Stimulated activated naive B cell treated with anti-CD40 and anti-IgM and Interleukin-4, amounts not matched to agents 10 μg/mL and 1 μg/mL and 100 μg/mL, for 72 hours (primary cell): ENCODE measurements at regions not wholly inside any gene's neighbourhood (a gene's known extent, or its start where the extent isn't known, plus 50 kb on each side); places are given as distances from the start of the nearest gene placed in this dataset.

Experiments
- ATAC-seq, 2 donors: fragments of 150-1000 bp; cut with Tn5 transposase; replicated peaks; 2 replicates each; pipeline ENCODE4 v1.10.0; 2021; ENCODE audit warnings: moderate library complexity in 1 of 2
- DNase-seq: peaks from one replicate; pipeline ENCODE4 v3.0.0; 2021
- H3K27ac Mint-ChIP-seq: one replicate; pipeline ENCODE4 v1.8.0; 2022; ENCODE audit warnings: mild to moderate bottlenecking, mixed read lengths
- H3K27me3 Mint-ChIP-seq, 2 donors: one replicate each; pipeline ENCODE4 v1.8.0; 2022; ENCODE audit warnings: mixed read lengths in 2 of 2
- H3K36me3 Mint-ChIP-seq, 2 donors: one replicate each; pipeline ENCODE4 v1.8.0; 2022; ENCODE audit warnings: mixed read lengths in 2 of 2, mild to moderate bottlenecking in 1 of 2
- H3K4me1 Mint-ChIP-seq, 2 donors: one replicate each; pipeline ENCODE4 v1.8.0; 2022; ENCODE audit warnings: mixed read lengths in 2 of 2, mild to moderate bottlenecking in 1 of 2
- H3K4me3 Mint-ChIP-seq, 2 donors: one replicate each; pipeline ENCODE4 v1.8.0; 2022; ENCODE audit warnings: mild to moderate bottlenecking in 2 of 2, mixed read lengths in 2 of 2, moderate library complexity in 1 of 2
- H3K9me3 Mint-ChIP-seq, 2 donors: one replicate each; pipeline ENCODE4 v1.8.0; 2022; ENCODE audit warnings: mixed read lengths in 2 of 2, mild to moderate bottlenecking in 1 of 2

- H3K36me3 Mint-ChIP-seq, result peaks cover 0 to 1% of the 10 kb centered on the region in 2 donors
- H3K4me3 Mint-ChIP-seq, result no peak overlapping the region
- ATAC-seq, result no peak
- no peak overlapping the region for H3K27ac Mint-ChIP-seq
- peaks cover 0 to 4% of the 10 kb centered on the region in 2 donors for H3K27me3 Mint-ChIP-seq
- peaks cover 11 to 15% of the 10 kb centered on the region in 2 donors for H3K9me3 Mint-ChIP-seq
- no peak for DNase-seq
- H3K4me1 Mint-ChIP-seq, result no peaks in the 10 kb centered on the region
Observed at GRCh38 chr10:33546031-33546430, 211.6 kb upstream of the NRP1 start.

DNA sequence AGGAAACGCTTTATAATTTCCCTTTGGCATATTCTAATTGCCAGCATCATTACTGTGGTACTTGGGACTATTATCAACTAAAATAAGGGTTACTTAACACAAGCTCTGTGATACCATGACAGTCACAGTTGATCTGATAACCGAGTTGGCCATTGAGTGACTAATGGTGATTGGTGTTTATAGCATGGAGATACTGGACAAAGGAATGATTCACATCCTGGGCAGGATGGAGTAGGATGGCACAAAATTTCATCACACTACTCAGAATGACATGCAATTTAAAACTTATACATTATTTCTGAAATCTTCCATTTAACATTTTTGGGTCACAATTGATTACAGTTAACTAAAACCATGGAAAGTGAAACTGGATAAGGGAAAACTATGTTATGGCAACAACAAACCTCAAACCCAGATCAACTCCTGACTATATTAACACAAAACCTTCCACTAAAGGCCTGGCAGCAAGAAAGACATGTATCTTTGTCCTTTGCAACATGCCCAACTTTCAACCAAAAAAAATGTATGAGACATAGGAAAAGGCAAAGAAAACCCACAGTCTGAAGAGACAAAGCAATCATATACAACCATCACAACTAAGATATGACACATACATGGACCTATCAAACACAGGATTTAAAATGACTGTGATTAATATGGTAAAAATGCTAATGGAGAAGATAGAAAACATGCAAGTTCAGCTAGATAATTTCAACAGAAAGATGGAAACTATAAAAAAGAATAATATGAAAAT is 208.5 kb upstream of the NRP1 start:
- H3K36me3 Mint-ChIP-seq, result peaks cover 0 to 1% of the 10 kb centered on the region in 2 donors
- H3K27ac Mint-ChIP-seq, result no peak overlapping the region
- peaks cover 9 to 15% of the 10 kb centered on the region in 2 donors for H3K9me3 Mint-ChIP-seq
- H3K27me3 Mint-ChIP-seq, result no peaks in the 10 kb centered on the region
- ATAC-seq (no peak), DNase-seq (no peak)
- no peaks in the 10 kb centered on the region for H3K4me1 Mint-ChIP-seq
- no peak overlapping the region for H3K4me3 Mint-ChIP-seq

- Mint-ChIP-seq H3K9me3 (peaks cover 9 to 15% of the 10 kb centered on the region in 2 donors), H3K27ac (no peak overlapping the region), H3K27me3 (no peaks in the 10 kb centered on the region), H3K36me3 (peaks cover 0 to 1% of the 10 kb centered on the region in 2 donors), H3K4me1 (no peaks in the 10 kb centered on the region), H3K4me3 (no peak overlapping the region)
- no peak for DNase-seq
- no peak for ATAC-seq
Observed at GRCh38 chr10:33539116-33539515, 204.6 kb upstream of the NRP1 start.

- DNase-seq, result no peak
- H3K27ac Mint-ChIP-seq, result no peak overlapping the region
- no peak overlapping the region for H3K4me3 Mint-ChIP-seq
- peaks cover 0 to 1% of the 10 kb centered on the region in 2 donors for H3K36me3 Mint-ChIP-seq
- no peaks in the 10 kb centered on the region for H3K4me1 Mint-ChIP-seq
- H3K9me3 Mint-ChIP-seq, result peaks cover 4 to 5% of the 10 kb centered on the region in 2 donors
- ATAC-seq, result no peak
- no peaks in the 10 kb centered on the region for H3K27me3 Mint-ChIP-seq
Observed at GRCh38 chr10:33537066-33537465, 202.6 kb upstream of the NRP1 start.

DNA sequence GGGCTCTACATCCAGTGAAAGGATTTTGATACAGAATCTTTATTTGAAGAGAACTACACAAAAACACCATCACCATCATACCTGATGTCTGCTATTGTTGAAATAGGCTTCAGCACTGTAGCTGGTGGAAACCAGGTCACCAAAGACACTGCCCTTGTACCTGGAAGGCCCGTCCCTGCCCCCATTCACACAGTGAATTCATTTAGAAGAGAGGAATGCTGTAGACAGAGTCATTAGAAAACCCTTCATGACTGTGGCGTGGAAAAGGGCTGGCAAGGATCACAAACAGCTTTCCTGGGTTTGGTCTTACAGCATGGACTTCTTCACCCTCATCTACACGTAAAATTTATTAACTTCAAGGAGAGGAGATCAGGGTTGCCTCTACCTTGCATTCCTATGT is 202.0 kb upstream of the NRP1 start:
- no peaks in the 10 kb centered on the region for H3K27me3 Mint-ChIP-seq

DNA sequence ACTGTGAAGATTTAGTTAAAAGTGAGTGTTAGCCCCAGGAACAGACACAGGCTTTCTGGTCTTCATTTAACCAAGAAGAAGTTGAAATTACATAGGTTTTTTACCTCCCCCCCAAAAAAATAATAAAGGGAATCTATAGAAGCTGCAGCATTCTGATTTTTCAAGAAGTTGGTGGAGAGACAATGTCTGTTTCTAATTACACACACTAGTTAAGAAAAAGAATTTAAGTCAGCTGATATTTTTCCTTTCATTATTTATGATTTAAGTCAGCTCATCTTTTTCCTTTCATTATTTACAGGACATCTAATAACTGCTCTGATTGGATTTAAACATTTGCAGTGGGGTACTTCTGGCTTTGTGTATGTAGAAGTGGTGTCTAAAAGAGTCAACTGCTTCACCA is 201.4 kb upstream of the NRP1 start:
- no peaks in the 10 kb centered on the region for H3K27me3 Mint-ChIP-seq
- H3K36me3 Mint-ChIP-seq, result no peaks in the 10 kb centered on the region
- peaks cover 0 to 2% of the 10 kb centered on the region in 2 donors for H3K9me3 Mint-ChIP-seq
- H3K27ac Mint-ChIP-seq, result no peak overlapping the region
- ATAC-seq (no peak), DNase-seq (no peak)
- H3K4me3 Mint-ChIP-seq, result no peak overlapping the region
- no peaks in the 10 kb centered on the region for H3K4me1 Mint-ChIP-seq

More for the DNA sequence above, 202.0 kb upstream of the NRP1 start:
- Mint-ChIP-seq H3K4me3 (no peak overlapping the region), H3K9me3 (peaks cover 0 to 2% of the 10 kb centered on the region in 2 donors), H3K4me1 (no peaks in the 10 kb centered on the region), H3K36me3 (no peaks in the 10 kb centered on the region), H3K27ac (no peak overlapping the region)
- no peak for DNase-seq
- no peak for ATAC-seq

GRCh38 chr10:33534416-33534815 is 199.9 kb upstream of the NRP1 start:
- no peak for ATAC-seq
- Mint-ChIP-seq H3K4me1 (no peaks in the 10 kb centered on the region), H3K9me3 (peaks cover 0 to 4% of the 10 kb centered on the region in 2 donors), H3K27ac (no peak overlapping the region), H3K36me3 (no peaks in the 10 kb centered on the region), H3K27me3 (no peaks in the 10 kb centered on the region), H3K4me3 (no peak overlapping the region)
- DNase-seq, result no peak

DNA sequence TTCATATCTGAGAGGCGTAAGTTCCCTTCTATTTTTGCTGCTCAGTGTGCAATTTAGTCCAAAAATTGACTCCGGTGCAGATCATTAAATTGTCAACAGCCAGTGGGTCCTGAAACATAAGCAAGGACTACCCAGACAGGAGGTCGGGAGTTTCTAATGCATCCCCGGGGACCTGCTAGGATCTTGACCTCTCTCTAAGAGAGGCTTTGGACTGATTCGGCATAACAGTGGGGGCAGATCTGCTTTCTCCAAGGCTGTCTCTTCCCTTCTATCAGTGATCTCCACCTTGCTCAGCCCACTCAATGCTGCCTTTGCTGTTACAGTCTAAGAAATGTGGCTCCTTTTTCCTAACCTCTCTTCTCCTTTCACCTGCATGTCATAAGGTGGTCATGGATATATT is 199.1 kb upstream of the NRP1 start:
- ATAC-seq, result no peak
- Mint-ChIP-seq H3K9me3 (peaks cover 0 to 4% of the 10 kb centered on the region in 2 donors), H3K4me1 (no peaks in the 10 kb centered on the region), H3K4me3 (no peak overlapping the region), H3K27ac (no peak overlapping the region), H3K36me3 (no peaks in the 10 kb centered on the region), H3K27me3 (no peaks in the 10 kb centered on the region)
- no peak for DNase-seq

- ATAC-seq (no peak), DNase-seq (no peak)
- Mint-ChIP-seq H3K4me3 (no peak overlapping the region), H3K36me3 (no peaks in the 10 kb centered on the region), H3K4me1 (no peaks in the 10 kb centered on the region), H3K27me3 (no peaks in the 10 kb centered on the region), H3K27ac (no peak overlapping the region), H3K9me3 (peaks cover 0 to 4% of the 10 kb centered on the region in 2 donors)
Observed at GRCh38 chr10:33532901-33533300, 198.4 kb upstream of the NRP1 start.

GRCh38 chr10:33529234-33529633 is 194.8 kb upstream of the NRP1 start:
- Mint-ChIP-seq H3K4me3 (no peak overlapping the region), H3K27ac (no peak overlapping the region), H3K27me3 (no peaks in the 10 kb centered on the region), H3K4me1 (no peaks in the 10 kb centered on the region), H3K36me3 (no peaks in the 10 kb centered on the region), H3K9me3 (peaks cover 0 to 4% of the 10 kb centered on the region in 2 donors)
- DNase-seq (no peak), ATAC-seq (no peak)

GRCh38 chr10:33524966-33525365 is 190.5 kb upstream of the NRP1 start:
- Mint-ChIP-seq H3K27me3 (no peaks in the 10 kb centered on the region), H3K27ac (no peak overlapping the region), H3K4me1 (no peaks in the 10 kb centered on the region), H3K9me3 (peaks cover 3% of the 10 kb centered on the region in 2 donors), H3K4me3 (no peak overlapping the region), H3K36me3 (no peaks in the 10 kb centered on the region)
- ATAC-seq, result no peak
- no peak for DNase-seq

DNA sequence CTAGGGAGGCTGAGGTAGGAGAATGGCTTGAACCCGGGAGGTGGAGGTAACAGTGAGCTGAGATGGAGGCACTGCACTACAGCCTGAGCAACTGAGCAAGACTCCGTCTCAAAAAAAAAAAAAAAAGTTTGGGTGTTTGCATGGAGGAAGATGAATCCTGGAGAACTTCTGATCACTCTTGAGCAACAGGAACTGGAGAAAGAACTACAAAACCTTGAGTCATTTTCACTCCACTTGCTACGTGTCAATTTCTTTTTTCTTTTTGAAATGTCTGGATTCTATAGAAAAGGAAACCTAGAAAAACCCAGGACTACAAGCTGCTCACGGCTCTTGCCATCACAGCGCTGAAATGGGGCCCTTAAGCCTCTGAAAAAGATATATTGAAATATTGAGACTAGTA is 189.6 kb upstream of the NRP1 start:
- Mint-ChIP-seq H3K27ac (no peak overlapping the region), H3K36me3 (no peaks in the 10 kb centered on the region), H3K4me3 (no peak overlapping the region), H3K4me1 (no peaks in the 10 kb centered on the region), H3K27me3 (no peaks in the 10 kb centered on the region), H3K9me3 (peaks cover 2 to 3% of the 10 kb centered on the region in 2 donors)
- ATAC-seq, result no peak
- no peak for DNase-seq

- no peak for ATAC-seq
- Mint-ChIP-seq H3K9me3 (peaks cover 2 to 3% of the 10 kb centered on the region in 2 donors), H3K4me1 (no peaks in the 10 kb centered on the region), H3K27ac (no peak overlapping the region), H3K36me3 (no peaks in the 10 kb centered on the region), H3K27me3 (no peaks in the 10 kb centered on the region), H3K4me3 (no peak overlapping the region)
- DNase-seq, result no peak
Observed at GRCh38 chr10:33523236-33523792, 188.8 kb upstream of the NRP1 start.

- H3K9me3 Mint-ChIP-seq, result peaks cover 2 to 3% of the 10 kb centered on the region in 2 donors
- H3K27ac Mint-ChIP-seq, result no peak overlapping the region
- no peak overlapping the region for H3K4me3 Mint-ChIP-seq
- DNase-seq (no peak), ATAC-seq (no peak)
- no peaks in the 10 kb centered on the region for H3K27me3 Mint-ChIP-seq
- no peaks in the 10 kb centered on the region for H3K36me3 Mint-ChIP-seq
- no peaks in the 10 kb centered on the region for H3K4me1 Mint-ChIP-seq
Observed at GRCh38 chr10:33521904-33522303, 187.4 kb upstream of the NRP1 start.

DNA sequence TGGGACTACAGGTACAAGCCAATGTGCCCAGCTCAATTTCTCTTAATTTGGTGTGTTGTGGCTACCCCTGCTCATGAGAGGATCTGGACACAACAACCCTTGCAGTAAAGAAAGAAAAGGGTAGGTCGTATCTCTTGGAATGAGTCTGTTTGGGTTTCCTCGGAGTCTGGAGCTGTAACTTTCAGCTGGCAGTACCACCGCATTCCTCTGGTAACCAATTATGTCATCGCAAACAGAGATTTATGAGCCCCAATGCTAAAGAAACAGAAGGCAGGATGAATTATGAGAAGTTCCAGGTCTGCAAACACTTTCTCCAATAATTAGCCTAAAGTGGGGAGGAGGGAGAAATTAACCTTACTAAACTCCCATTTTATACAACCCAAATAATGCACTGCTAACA is 186.6 kb upstream of the NRP1 start:
- no peak for ATAC-seq
- H3K4me3 Mint-ChIP-seq, result no peak overlapping the region
- DNase-seq, result no peak
- no peaks in the 10 kb centered on the region for H3K4me1 Mint-ChIP-seq
- H3K27ac Mint-ChIP-seq, result no peak overlapping the region
- H3K9me3 Mint-ChIP-seq, result peaks cover 2 to 3% of the 10 kb centered on the region in 2 donors
- H3K36me3 Mint-ChIP-seq, result no peaks in the 10 kb centered on the region
- H3K27me3 Mint-ChIP-seq, result no peaks in the 10 kb centered on the region
